WTC11 (cell line): ENCODE measurements at regions not wholly inside any gene's neighbourhood (a gene's known extent, or its start where the extent isn't known, plus 50 kb on each side); places are given as distances from the start of the nearest gene placed in this dataset.

ENCODE experiments used
- ATAC-seq: fragments of 200-7000 bp; cut with Tn5 transposase; 2 replicates; pipeline ENCODE4 v1.10.0; 2021; ENCODE audit warnings: mild to moderate bottlenecking, moderate library complexity
- CTCF ChIA-PET: fragments of 300-600 bp; sonication (Branson Sonifier 250); formaldehyde crosslinking; loops from one replicate; lab custom pipeline; 2021; ENCODE audit warnings: antibody characterized with exemption; lab: Charles Lee
- POLR2A ChIA-PET: fragments of 350-600 bp; sonication (Branson Sonifier 250); formaldehyde crosslinking; loops from one replicate; lab custom pipeline; 2021; ENCODE audit warnings: antibody characterized with exemption; lab: Charles Lee
- DNase-seq: peaks from one replicate; pipeline ENCODE4 v3.0.0; 2021; ENCODE audit warnings: low spot score
- H3K27ac Mint-ChIP-seq: 2 replicates; pipeline ENCODE4 v1.8.0; 2021; ENCODE audit warnings: mixed read lengths
- H3K27me3 Mint-ChIP-seq: 2 replicates; pipeline ENCODE4 v1.8.0; 2021; ENCODE audit warnings: low read depth, mild to moderate bottlenecking, moderate library complexity, mixed read lengths
- H3K36me3 Mint-ChIP-seq: 2 replicates; pipeline ENCODE4 v1.8.0; 2021; ENCODE audit warnings: mixed read lengths
- H3K4me1 Mint-ChIP-seq: 2 replicates; pipeline ENCODE4 v1.8.0; 2022; ENCODE audit warnings: mixed read lengths
- H3K4me3 Mint-ChIP-seq: 2 replicates; pipeline ENCODE4 v1.8.0; 2021; ENCODE audit warnings: mild to moderate bottlenecking, moderate library complexity, mixed read lengths
- H3K9me3 Mint-ChIP-seq: 2 replicates; pipeline ENCODE4 v1.8.0; 2021; ENCODE audit warnings: mixed read lengths
- CBFB ChIP-seq: sonication (generic); formaldehyde crosslinking; IDR thresholded peaks from 2 replicates; pipeline ENCODE4 v1.8.1; 2022; ENCODE audit warnings: mild to moderate bottlenecking, low read depth, missing genetic modification reagents
- CTCF ChIP-seq: fragments of 200-600 bp; IDR thresholded peaks from 2 replicates; pipeline ENCODE4 v1.8.0; 2022; ENCODE audit warnings: antibody characterized with exemption
- FOXP1 ChIP-seq: sonication (generic); formaldehyde crosslinking; IDR thresholded peaks from 2 replicates; pipeline ENCODE4 v1.8.0; 2022; ENCODE audit warnings: missing genetic modification reagents, mild to moderate bottlenecking, moderate library complexity, borderline replicate concordance
- FOXP4 ChIP-seq: sonication (generic); formaldehyde crosslinking; IDR thresholded peaks from 2 replicates; pipeline ENCODE4 v1.8.0; 2022; ENCODE audit warnings: mild to moderate bottlenecking, missing genetic modification reagents
- GABPB1 ChIP-seq: sonication (generic); formaldehyde crosslinking; IDR thresholded peaks from 2 replicates; pipeline ENCODE4 v1.8.1; 2023; ENCODE audit warnings: mild to moderate bottlenecking, missing genetic modification reagents
- GRHL2 ChIP-seq: fragments of 250-450 bp; sonication (Bioruptor Pico); IDR thresholded peaks from 2 replicates; pipeline ENCODE4 v1.8.0; 2022; ENCODE audit warnings: mild to moderate bottlenecking, moderate library complexity; ENCODE audit not compliant: insufficient replicate concordance, severe bottlenecking
- KAT7 ChIP-seq: sonication (generic); formaldehyde crosslinking; IDR thresholded peaks from 2 replicates; pipeline ENCODE4 v1.8.1; 2023; ENCODE audit warnings: missing genetic modification reagents, mild to moderate bottlenecking, borderline replicate concordance
- NFYB ChIP-seq: sonication (generic); formaldehyde crosslinking; conservative IDR thresholded peaks from 2 replicates; pipeline ENCODE4 v1.8.0; 2022; ENCODE audit warnings: low read depth, missing genetic modification reagents
- NR2C2 ChIP-seq: sonication (generic); formaldehyde crosslinking; IDR thresholded peaks from 2 replicates; pipeline ENCODE4 v1.8.0; 2022; ENCODE audit warnings: mild to moderate bottlenecking, missing genetic modification reagents
- PRDM15 ChIP-seq: sonication (generic); formaldehyde crosslinking; IDR thresholded peaks from 2 replicates; pipeline ENCODE4 v1.8.0; 2022; ENCODE audit warnings: missing genetic modification reagents
- RORB ChIP-seq: fragments of 250-450 bp; sonication (Bioruptor Pico); IDR thresholded peaks from 2 replicates; pipeline ENCODE4 v1.9.0; 2021; ENCODE audit warnings: mild to moderate bottlenecking
- SMAD4 ChIP-seq: sonication (generic); formaldehyde crosslinking; IDR thresholded peaks from 2 replicates; pipeline ENCODE4 v1.8.0; 2022; ENCODE audit warnings: mild to moderate bottlenecking, missing genetic modification reagents
- SOX15 ChIP-seq: fragments of 250-450 bp; sonication (Bioruptor Pico); IDR thresholded peaks from 2 replicates; pipeline ENCODE4 v1.9.0; 2021; ENCODE audit warnings: mild to moderate bottlenecking
- USF2 ChIP-seq: sonication (generic); formaldehyde crosslinking; IDR thresholded peaks from 2 replicates; pipeline ENCODE4 v1.8.1; 2023; ENCODE audit warnings: mild to moderate bottlenecking, missing genetic modification reagents, moderate library complexity
- ZNF138 ChIP-seq: sonication (generic); formaldehyde crosslinking; conservative IDR thresholded peaks from 2 replicates; pipeline ENCODE4 v1.8.1; 2022; ENCODE audit warnings: mild to moderate bottlenecking, moderate library complexity, missing genetic modification reagents
- ZNF232 ChIP-seq: sonication (generic); formaldehyde crosslinking; IDR thresholded peaks from 2 replicates; pipeline ENCODE4 v1.8.0; 2022; ENCODE audit warnings: mild to moderate bottlenecking, missing genetic modification reagents
- ZNF317 ChIP-seq: sonication (generic); formaldehyde crosslinking; IDR thresholded peaks from 2 replicates; pipeline ENCODE4 v1.8.1; 2023; ENCODE audit warnings: low read depth, mild to moderate bottlenecking, moderate library complexity, missing genetic modification reagents, borderline replicate concordance
- ZNF423 ChIP-seq: fragments of 250-450 bp; sonication (Bioruptor Pico); IDR thresholded peaks from 2 replicates; pipeline ENCODE4 v2.1.2; 2022; ENCODE audit warnings: mild to moderate bottlenecking, moderate library complexity
- ZNF512 ChIP-seq: sonication (generic); formaldehyde crosslinking; IDR thresholded peaks from 2 replicates; pipeline ENCODE4 v1.8.1; 2022; ENCODE audit warnings: missing genetic modification reagents, borderline replicate concordance
- ZNF671 ChIP-seq: fragments of 250-450 bp; sonication (Bioruptor Pico); IDR thresholded peaks from 2 replicates; pipeline ENCODE4 v1.8.0; 2021; ENCODE audit warnings: mild to moderate bottlenecking
- TF ChIP-seq, protein P1 (sequence below): sonication (generic); formaldehyde crosslinking; IDR thresholded peaks from 2 replicates; pipeline ENCODE4 v1.8.1; 2022; ENCODE audit warnings: low read depth, missing genetic modification reagents, borderline replicate concordance
- TF ChIP-seq, protein P2 (sequence below): fragments of 250-450 bp; sonication (Bioruptor Pico); IDR thresholded peaks from 2 replicates; pipeline ENCODE4 v1.9.0; 2021; ENCODE audit warnings: mild to moderate bottlenecking

DNA sequence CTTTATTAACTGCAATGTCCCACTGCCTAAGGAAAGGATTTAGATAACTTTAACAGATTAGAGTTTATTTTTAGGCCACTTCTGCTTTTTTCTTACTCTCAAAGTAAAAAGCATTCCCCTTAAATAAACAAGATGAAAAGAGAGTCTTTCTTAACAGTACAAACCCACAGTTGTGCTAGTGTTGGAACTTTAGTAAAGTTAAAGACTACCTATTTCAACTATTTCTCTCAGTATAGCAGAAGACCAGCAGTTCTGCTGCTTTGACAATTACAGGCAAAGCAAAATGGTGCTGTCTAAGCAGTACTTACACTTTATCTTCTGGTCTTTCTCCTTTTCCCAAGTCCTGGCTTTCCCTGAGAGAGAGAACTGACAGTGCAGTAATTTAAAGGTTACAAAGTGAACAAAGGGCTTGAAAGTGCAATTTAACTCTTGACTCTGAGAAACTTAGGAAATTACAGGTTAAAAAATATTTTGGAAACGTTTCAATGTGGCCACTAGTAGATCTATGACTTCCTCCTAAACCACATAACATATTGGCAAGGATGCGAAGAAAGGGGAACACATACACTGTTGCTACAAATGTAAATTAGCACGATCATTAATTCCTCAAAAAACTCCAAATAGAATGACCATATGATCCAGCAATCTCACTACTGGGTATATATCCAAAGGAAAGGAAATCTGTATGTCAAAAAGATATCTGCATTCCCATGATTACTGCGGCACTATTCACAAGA is 135.4 kb upstream of the POGK start:
- POLR2A ChIA-PET: no interaction called here
- Mint-ChIP-seq H3K27me3 (no peaks in the 10 kb centered on the region), H3K27ac (no peak overlapping the region)
- TF ChIP-seq GRHL2 (CRISPR knock-in tag) (no peak), ZNF671 (CRISPR knock-in tag) (no peak), SOX15 (CRISPR knock-in tag) (no peak), ZNF512 (CRISPR knock-in tag) (no peak), FOXP4 (CRISPR knock-in tag) (no peak), ZNF138 (CRISPR knock-in tag) (no peak), CBFB (CRISPR knock-in tag) (no peak), CTCF (no peak), ZNF232 (CRISPR knock-in tag) (no peak), NFYB (CRISPR knock-in tag) (no peak)
- TF ChIP-seq, protein P1, sequence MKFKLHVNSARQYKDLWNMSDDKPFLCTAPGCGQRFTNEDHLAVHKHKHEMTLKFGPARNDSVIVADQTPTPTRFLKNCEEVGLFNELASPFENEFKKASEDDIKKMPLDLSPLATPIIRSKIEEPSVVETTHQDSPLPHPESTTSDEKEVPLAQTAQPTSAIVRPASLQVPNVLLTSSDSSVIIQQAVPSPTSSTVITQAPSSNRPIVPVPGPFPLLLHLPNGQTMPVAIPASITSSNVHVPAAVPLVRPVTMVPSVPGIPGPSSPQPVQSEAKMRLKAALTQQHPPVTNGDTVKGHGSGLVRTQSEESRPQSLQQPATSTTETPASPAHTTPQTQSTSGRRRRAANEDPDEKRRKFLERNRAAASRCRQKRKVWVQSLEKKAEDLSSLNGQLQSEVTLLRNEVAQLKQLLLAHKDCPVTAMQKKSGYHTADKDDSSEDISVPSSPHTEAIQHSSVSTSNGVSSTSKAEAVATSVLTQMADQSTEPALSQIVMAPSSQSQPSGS (CRISPR knock-in tag): no peak
- TF ChIP-seq, protein P2, sequence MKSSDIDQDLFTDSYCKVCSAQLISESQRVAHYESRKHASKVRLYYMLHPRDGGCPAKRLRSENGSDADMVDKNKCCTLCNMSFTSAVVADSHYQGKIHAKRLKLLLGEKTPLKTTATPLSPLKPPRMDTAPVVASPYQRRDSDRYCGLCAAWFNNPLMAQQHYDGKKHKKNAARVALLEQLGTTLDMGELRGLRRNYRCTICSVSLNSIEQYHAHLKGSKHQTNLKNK (CRISPR knock-in tag): no peak
- TF ChIP-seq, all 79 proteins: peak for 0
- DNase-seq (no peak), ATAC-seq (no peak)
- Mint-ChIP-seq H3K9me3 (peaks cover under 1% of the 10 kb centered on the region), H3K4me3 (no peak overlapping the region), H3K36me3 (no peaks in the 10 kb centered on the region), H3K4me1 (peaks cover 3% of the 10 kb centered on the region; the same call in 1 of the 2 replicates)
- CTCF ChIA-PET: no interaction called here

GRCh38 chr1:166705376-166706289 is 133.6 kb upstream of the POGK start:
- no peak overlapping the region for H3K4me3 Mint-ChIP-seq
- H3K4me1 Mint-ChIP-seq: peaks cover 3% of the 10 kb centered on the region; the same call in 1 of the 2 replicates
- ChIA-PET CTCF (no interaction called here), POLR2A (no interaction called here)
- no peak overlapping the region for H3K27ac Mint-ChIP-seq
- peaks cover 8% of the 10 kb centered on the region for H3K9me3 Mint-ChIP-seq
- H3K36me3 Mint-ChIP-seq: no peaks in the 10 kb centered on the region
- DNase-seq: no peak
- no peak for ATAC-seq
- no peaks in the 10 kb centered on the region; the same call in 1 of the 2 replicates for H3K27me3 Mint-ChIP-seq
- TF ChIP-seq ZNF317 (CRISPR knock-in tag) (no peak), ZNF423 (no peak), KAT7 (CRISPR knock-in tag) (no peak), RORB (no peak), FOXP1 (CRISPR knock-in tag) (no peak), GABPB1 (CRISPR knock-in tag) (no peak), NR2C2 (no peak), USF2 (no peak), PRDM15 (no peak), SMAD4 (CRISPR knock-in tag) (no peak)
